ENCODE measurements at regions not wholly inside any gene's neighbourhood (a gene's known extent, or its start where the extent isn't known, plus 50 kb on each side); places are given as distances from the start of the nearest gene placed in this dataset.

DNA sequence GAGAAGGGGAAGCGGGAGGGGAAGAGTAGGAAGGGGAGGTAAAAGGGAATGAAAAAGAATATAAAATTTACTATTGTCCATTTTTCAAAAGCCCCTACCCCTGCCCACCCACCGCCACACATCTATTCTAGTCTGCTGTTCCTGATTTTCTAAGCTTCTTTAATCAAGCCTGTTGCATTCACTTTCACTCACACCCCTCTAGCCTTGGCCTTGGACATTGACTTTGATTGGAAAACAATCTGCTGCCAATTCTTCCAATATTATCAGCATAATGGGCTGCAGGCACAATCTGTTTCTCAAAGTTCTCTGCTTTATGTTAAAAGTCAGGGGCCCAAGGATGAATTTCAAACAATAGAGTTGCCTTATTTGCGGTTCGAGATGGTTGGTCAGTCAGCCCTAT, 281.2 kb downstream of the SETD4 start:
- no peak for DNase-seq (ENCODE audit: low read depth in 1 of 2, low spot score in 1 of 2)
- Histone ChIP-seq H3K27ac (replicated peaks) (no peak overlapping the region), H3K27me3 (ENCODE audit: insufficient read depth, poor library complexity, severe bottlenecking) (peaks cover 8% of the 10 kb centered on the region), H3K4me3 (replicated peaks; ENCODE audit: insufficient read depth, low read length) (no peak overlapping the region)
- TF ChIP-seq REST (IDR thresholded peaks at IDR 0.05; ENCODE audit: insufficient replicate concordance, low read depth) = no peak
- TF ChIP-seq CTCF (IDR thresholded peaks at IDR 0.05; ENCODE audit: insufficient read depth, low read length) = no peak
- TF ChIP-seq GABPA (IDR thresholded peaks at IDR 0.05; ENCODE audit: low read depth) = no peak
- TF ChIP-seq POLR2AphosphoS5 (IDR thresholded peaks at IDR 0.05; ENCODE audit: low read depth) = no peak
- TF ChIP-seq SPI1 (IDR thresholded peaks at IDR 0.05; ENCODE audit: borderline replicate concordance, low read depth) = no peak

DNA sequence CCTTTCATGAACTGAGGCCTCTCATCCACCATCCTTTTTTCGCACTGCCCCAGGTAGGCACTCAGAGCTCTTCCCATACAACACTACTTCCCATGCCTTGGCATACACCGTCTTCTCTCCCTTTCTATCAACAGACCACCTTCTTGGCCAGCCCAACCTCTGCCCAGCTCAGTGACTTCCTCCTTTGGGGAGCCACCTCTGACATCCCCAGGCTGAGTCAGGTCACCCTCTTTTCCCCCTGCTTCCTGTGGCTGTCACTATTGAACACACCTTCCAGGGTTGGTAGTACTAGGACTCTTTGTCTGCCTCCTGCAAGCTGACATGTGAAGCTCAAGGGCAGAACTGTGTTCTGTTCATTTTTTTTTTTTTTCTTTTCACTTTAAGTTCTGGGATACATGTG, 283.2 kb downstream of the SETD4 start:
- H3K27me3 ChIP-seq (ENCODE audit: insufficient read depth, poor library complexity, severe bottlenecking) = peaks cover 8% of the 10 kb centered on the region
- H3K4me3 ChIP-seq (replicated peaks; ENCODE audit: insufficient read depth, low read length) = no peak overlapping the region
- TF ChIP-seq CTCF (IDR thresholded peaks at IDR 0.05; ENCODE audit: insufficient read depth, low read length) (no peak), POLR2AphosphoS5 (IDR thresholded peaks at IDR 0.05; ENCODE audit: low read depth) (no peak), SPI1 (IDR thresholded peaks at IDR 0.05; ENCODE audit: borderline replicate concordance, low read depth) (no peak), REST (IDR thresholded peaks at IDR 0.05; ENCODE audit: insufficient replicate concordance, low read depth) (no peak), GABPA (IDR thresholded peaks at IDR 0.05; ENCODE audit: low read depth) (no peak)
- no peak overlapping the region for H3K27ac ChIP-seq (replicated peaks)
- no peak for DNase-seq (ENCODE audit: low read depth in 1 of 2, low spot score in 1 of 2)

GRCh38 chr21:35775778-35776544, 284.4 kb downstream of the SETD4 start:
- TF ChIP-seq SPI1 (IDR thresholded peaks at IDR 0.05; ENCODE audit: borderline replicate concordance, low read depth) = no peak
- no peak for TF ChIP-seq CTCF (IDR thresholded peaks at IDR 0.05; ENCODE audit: insufficient read depth, low read length)
- no peak for TF ChIP-seq GABPA (IDR thresholded peaks at IDR 0.05; ENCODE audit: low read depth)

More at GRCh38 chr21:35775778-35776544, 284.4 kb downstream of the SETD4 start:
- H3K4me3 ChIP-seq (replicated peaks; ENCODE audit: insufficient read depth, low read length) = no peak overlapping the region
- no peak overlapping the region for H3K27ac ChIP-seq (replicated peaks)
- no peak for DNase-seq (ENCODE audit: low read depth in 1 of 2, low spot score in 1 of 2)
- peaks cover 6% of the 10 kb centered on the region for H3K27me3 ChIP-seq (ENCODE audit: insufficient read depth, poor library complexity, severe bottlenecking)

Data from HL-60 (cell line).